ENCODE measurements at regions not wholly inside any gene's neighbourhood (a gene's known extent, or its start where the extent isn't known, plus 50 kb on each side); places are given as distances from the start of the nearest gene placed in this dataset.

GRCh38 chr3:73797311-73797710, 172.6 kb upstream of the PDZRN3 start:
- H3K4me1 ChIP-seq (ENCODE audit: insufficient read depth, low read length, severe bottlenecking): no peaks in the 10 kb centered on the region
- H3K27me3 ChIP-seq (ENCODE audit: insufficient read depth, low read length): no peaks in the 10 kb centered on the region
- H3K9me2 ChIP-seq (ENCODE audit: low read depth, low read length): no peaks in the 10 kb centered on the region
- no peaks in the 10 kb centered on the region for H3K9me3 ChIP-seq (ENCODE audit: low read length)
- no peaks in the 10 kb centered on the region for H3K36me3 ChIP-seq (ENCODE audit: insufficient read depth, low read length)
- no peak overlapping the region for H2AFZ ChIP-seq (ENCODE audit: low read length)
- no peaks in the 10 kb centered on the region for H3K79me2 ChIP-seq (ENCODE audit: insufficient read depth, low read length)
- H4K20me1 ChIP-seq (ENCODE audit: insufficient read depth, low read length): no peaks in the 10 kb centered on the region
- no peak overlapping the region for H3K4me3 ChIP-seq (ENCODE audit: low read depth, low read length, poor library complexity, severe bottlenecking)
- TF ChIP-seq, protein P1, sequence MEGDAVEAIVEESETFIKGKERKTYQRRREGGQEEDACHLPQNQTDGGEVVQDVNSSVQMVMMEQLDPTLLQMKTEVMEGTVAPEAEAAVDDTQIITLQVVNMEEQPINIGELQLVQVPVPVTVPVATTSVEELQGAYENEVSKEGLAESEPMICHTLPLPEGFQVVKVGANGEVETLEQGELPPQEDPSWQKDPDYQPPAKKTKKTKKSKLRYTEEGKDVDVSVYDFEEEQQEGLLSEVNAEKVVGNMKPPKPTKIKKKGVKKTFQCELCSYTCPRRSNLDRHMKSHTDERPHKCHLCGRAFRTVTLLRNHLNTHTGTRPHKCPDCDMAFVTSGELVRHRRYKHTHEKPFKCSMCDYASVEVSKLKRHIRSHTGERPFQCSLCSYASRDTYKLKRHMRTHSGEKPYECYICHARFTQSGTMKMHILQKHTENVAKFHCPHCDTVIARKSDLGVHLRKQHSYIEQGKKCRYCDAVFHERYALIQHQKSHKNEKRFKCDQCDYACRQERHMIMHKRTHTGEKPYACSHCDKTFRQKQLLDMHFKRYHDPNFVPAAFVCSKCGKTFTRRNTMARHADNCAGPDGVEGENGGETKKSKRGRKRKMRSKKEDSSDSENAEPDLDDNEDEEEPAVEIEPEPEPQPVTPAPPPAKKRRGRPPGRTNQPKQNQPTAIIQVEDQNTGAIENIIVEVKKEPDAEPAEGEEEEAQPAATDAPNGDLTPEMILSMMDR (IDR thresholded peaks at IDR 0.05; ENCODE audit: low read length): no peak
- TF ChIP-seq EZH2 (IDR thresholded peaks at IDR 0.05; ENCODE audit: borderline replicate concordance, low read length): no peak
- H3F3A ChIP-seq (ENCODE audit: insufficient read depth, low read length): no peaks in the 10 kb centered on the region
- no peak overlapping the region for H3K4me2 ChIP-seq (ENCODE audit: low read length)
- no peak overlapping the region for H3K27ac ChIP-seq (ENCODE audit: low read depth, low read length, poor library complexity, severe bottlenecking)
- no peak overlapping the region for H3K9ac ChIP-seq (ENCODE audit: low read length)

GRCh38 chr3:73796382-73796781, 171.6 kb upstream of the PDZRN3 start:
- no peaks in the 10 kb centered on the region for H3K9me3 ChIP-seq (ENCODE audit: low read length)
- H3K4me1 ChIP-seq (ENCODE audit: insufficient read depth, low read length, severe bottlenecking): no peaks in the 10 kb centered on the region
- H3K4me3 ChIP-seq (ENCODE audit: low read depth, low read length, poor library complexity, severe bottlenecking): no peak overlapping the region
- no peak overlapping the region for H3K9ac ChIP-seq (ENCODE audit: low read length)
- TF ChIP-seq EZH2 (IDR thresholded peaks at IDR 0.05; ENCODE audit: borderline replicate concordance, low read length): no peak
- TF ChIP-seq, protein P1 (IDR thresholded peaks at IDR 0.05; ENCODE audit: low read length): no peak
- H3K9me2 ChIP-seq (ENCODE audit: low read depth, low read length): no peaks in the 10 kb centered on the region
- no peak overlapping the region for H2AFZ ChIP-seq (ENCODE audit: low read length)
- H3F3A ChIP-seq (ENCODE audit: insufficient read depth, low read length): no peaks in the 10 kb centered on the region
- no peaks in the 10 kb centered on the region for H3K79me2 ChIP-seq (ENCODE audit: insufficient read depth, low read length)
- H4K20me1 ChIP-seq (ENCODE audit: insufficient read depth, low read length): no peaks in the 10 kb centered on the region
- no peak overlapping the region for H3K27ac ChIP-seq (ENCODE audit: low read depth, low read length, poor library complexity, severe bottlenecking)
- no peak overlapping the region for H3K4me2 ChIP-seq (ENCODE audit: low read length)
- no peaks in the 10 kb centered on the region for H3K27me3 ChIP-seq (ENCODE audit: insufficient read depth, low read length)
- no peaks in the 10 kb centered on the region for H3K36me3 ChIP-seq (ENCODE audit: insufficient read depth, low read length)

DNA sequence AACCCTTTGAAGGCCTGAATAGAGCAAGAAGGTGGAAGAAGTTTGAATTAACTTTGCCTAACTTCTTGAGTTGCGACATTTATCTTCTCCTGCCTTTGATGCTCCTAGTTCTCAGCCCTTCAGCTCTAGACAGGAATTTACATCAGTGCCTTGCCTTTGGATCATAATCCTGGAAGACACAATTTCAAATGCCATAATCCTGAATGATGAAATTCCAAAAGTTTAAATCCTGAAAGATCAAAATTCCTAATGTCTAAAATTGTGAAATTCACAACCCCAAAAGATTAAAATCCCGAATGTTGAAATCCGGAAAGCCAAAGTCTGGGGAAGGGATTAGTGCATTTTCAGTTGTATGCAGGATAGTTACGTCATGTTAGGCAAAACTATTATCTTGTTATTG, 166.6 kb upstream of the PDZRN3 start:
- Histone ChIP-seq H4K20me1 (ENCODE audit: insufficient read depth, low read length) (no peaks in the 10 kb centered on the region), H3K79me2 (ENCODE audit: insufficient read depth, low read length) (no peaks in the 10 kb centered on the region), H3K4me1 (ENCODE audit: insufficient read depth, low read length, severe bottlenecking) (no peaks in the 10 kb centered on the region), H3K27me3 (ENCODE audit: insufficient read depth, low read length) (no peaks in the 10 kb centered on the region), H3K9me2 (ENCODE audit: low read depth, low read length) (no peaks in the 10 kb centered on the region), H3K9me3 (ENCODE audit: low read length) (no peaks in the 10 kb centered on the region), H3K4me3 (ENCODE audit: low read depth, low read length, poor library complexity, severe bottlenecking) (no peak overlapping the region), H2AFZ (ENCODE audit: low read length) (no peak overlapping the region), H3K27ac (ENCODE audit: low read depth, low read length, poor library complexity, severe bottlenecking) (no peak overlapping the region), H3K36me3 (ENCODE audit: insufficient read depth, low read length) (no peaks in the 10 kb centered on the region), H3K9ac (ENCODE audit: low read length) (no peak overlapping the region), H3K4me2 (ENCODE audit: low read length) (no peak overlapping the region), H3F3A (ENCODE audit: insufficient read depth, low read length) (no peaks in the 10 kb centered on the region)
- TF ChIP-seq, protein P1 (IDR thresholded peaks at IDR 0.05; ENCODE audit: low read length): no peak
- no peak for TF ChIP-seq EZH2 (IDR thresholded peaks at IDR 0.05; ENCODE audit: borderline replicate concordance, low read length)
